H1 (cell line): ENCODE measurements at regions not wholly inside any gene's neighbourhood (a gene's known extent, or its start where the extent isn't known, plus 50 kb on each side); places are given as distances from the start of the nearest gene placed in this dataset.

Experiments used
- CTCF ChIA-PET: fragments of 300-600 bp; sonication (Branson Sonifier 250); formaldehyde crosslinking; loops from one replicate; lab custom pipeline; 2021; ENCODE audit not compliant: partially characterized antibody; lab: Charles Lee
- POLR2A ChIA-PET: fragments of 300-600 bp; sonication (Branson Sonifier 250); formaldehyde crosslinking; loops from one replicate; lab custom pipeline; 2021; ENCODE audit warnings: inconsistent platforms; ENCODE audit not compliant: partially characterized antibody; lab: Charles Lee
- DNase-seq, 2 experiments: peaks; one replicate each; pipeline versions ENCODE4 v3.0.0 to v3.0.0-alpha.2; 2010 to 2022; ENCODE audit warnings: low spot score in 2 of 2, low read depth in 1 of 2, mixed read lengths in 1 of 2
- FAIRE-seq: peaks from 2 replicates; lab custom pipeline; 2011; peaks lifted over from hg19 to GRCh38; lab: Jason Lieb, UNC
- H2AFZ ChIP-seq: 2 replicates; pipeline ENCODE4 v1.8.1; 2012; ENCODE audit warnings: low read length, inconsistent platforms
- H2AK5ac ChIP-seq: 2 replicates; pipeline ENCODE4 v1.6.1; 2013; ENCODE audit warnings: low read depth, low read length
- H2BK120ac ChIP-seq: replicated peaks from 2 replicates; pipeline ENCODE3; 2013; ENCODE audit warnings: low read depth, low read length, inconsistent platforms
- H2BK12ac ChIP-seq: 2 replicates; pipeline ENCODE4 v1.6.1; 2013; ENCODE audit warnings: low read depth, low read length
- H2BK15ac ChIP-seq: 2 replicates; pipeline ENCODE4 v1.6.1; 2013; ENCODE audit warnings: low read length
- H2BK20ac ChIP-seq: 2 replicates; pipeline ENCODE4 v1.6.1; 2013; ENCODE audit warnings: low read length
- H2BK5ac ChIP-seq: 2 replicates; pipeline ENCODE4 v1.6.1; 2013; ENCODE audit warnings: low read depth, low read length
- H3K14ac ChIP-seq: 2 replicates; pipeline ENCODE4 v1.6.1; 2013; ENCODE audit warnings: inconsistent platforms; ENCODE audit not compliant: insufficient read length
- H3K18ac ChIP-seq: 2 replicates; pipeline ENCODE4 v1.6.1; 2013; ENCODE audit warnings: low read length; ENCODE audit errors: extremely low read depth
- H3K23ac ChIP-seq: 2 replicates; pipeline ENCODE4 v1.6.1; 2013; ENCODE audit warnings: inconsistent platforms; ENCODE audit not compliant: insufficient read length
- H3K23me2 ChIP-seq: 2 replicates; pipeline ENCODE4 v1.6.1; 2013; ENCODE audit warnings: low read depth, low read length
- H3K27ac ChIP-seq: 2 replicates; pipeline ENCODE4 v1.6.1; 2011; ENCODE audit warnings: low read depth, low read length, inconsistent platforms
- H3K27me3 ChIP-seq, 4 experiments: replicated peaks in 1 of 4; 1 replicate in 1 of 4; 2 replicates in 3 of 4; pipeline versions ENCODE4 v1.6.1 to v1.8.1; 2011 to 2013; ENCODE audit warnings: low read length in 3 of 4, mild to moderate bottlenecking in 3 of 4, inconsistent platforms in 2 of 4, mixed read lengths in 2 of 4, moderate library complexity in 1 of 4; ENCODE audit not compliant: control insufficient read depth in 3 of 4, insufficient read depth in 3 of 4; ENCODE audit errors: extremely low read depth in 1 of 4
- H3K36me3 ChIP-seq, 4 experiments: 2 replicates each; pipeline versions ENCODE4 v1.6.1 to v1.8.1; 2011 to 2013; ENCODE audit warnings: mild to moderate bottlenecking in 4 of 4, low read length in 3 of 4, moderate library complexity in 2 of 4, control low read depth in 1 of 4, inconsistent platforms in 1 of 4; ENCODE audit not compliant: insufficient read depth in 4 of 4, control insufficient read depth in 2 of 4
- H3K4ac ChIP-seq: replicated peaks from 2 replicates; pipeline ENCODE3; 2013; ENCODE audit warnings: low read length, low read depth, mixed read lengths, inconsistent platforms; ENCODE audit not compliant: insufficient read length
- H3K4me1 ChIP-seq, 4 experiments: replicated peaks in 1 of 4; 1 replicate in 1 of 4; 2 replicates in 3 of 4; pipeline versions ENCODE4 v1.6.1 to v1.8.1; 2011 to 2013; ENCODE audit warnings: low read length in 3 of 4, inconsistent platforms in 2 of 4, mixed read lengths in 1 of 4; ENCODE audit not compliant: insufficient read depth in 4 of 4, control insufficient read depth in 3 of 4
- H3K4me2 ChIP-seq, 2 experiments: 2 replicates each; pipeline versions ENCODE4 v1.6.1 to v1.8.1; 2011 to 2013; ENCODE audit warnings: low read depth in 2 of 2, low read length in 2 of 2, control low read depth in 1 of 2, inconsistent platforms in 1 of 2, mild to moderate bottlenecking in 1 of 2; ENCODE audit not compliant: insufficient read depth in 1 of 2
- H3K4me3 ChIP-seq, 4 experiments: fragments of 200-600, 300-600 bp in 1 of 4; sonication (generic), shearing (Covaris generic), sonication (Bioruptor Twin) in 1 of 4; 2 replicates each; pipeline versions ENCODE4 v1.5.1 to v1.8.1; 2011 to 2016; ENCODE audit warnings: low read length in 4 of 4, low read depth in 3 of 4, control low read depth in 2 of 4, inconsistent platforms in 2 of 4, mild to moderate bottlenecking in 2 of 4, mixed read lengths in 1 of 4, moderate library complexity in 1 of 4; ENCODE audit not compliant: insufficient read depth in 2 of 4; ENCODE audit errors: extremely low read depth in 1 of 4
- H3K56ac ChIP-seq: replicated peaks from 2 replicates; pipeline ENCODE3; 2013; ENCODE audit warnings: low read depth, mild to moderate bottlenecking, mixed read lengths, low read length, inconsistent platforms; ENCODE audit not compliant: insufficient read length
- H3K79me1 ChIP-seq: 2 replicates; pipeline ENCODE4 v1.6.1; 2013; ENCODE audit warnings: low read depth, low read length, control low read depth
- H3K79me2 ChIP-seq, 2 experiments: 2 replicates each; pipeline versions ENCODE4 v1.6.1 to v1.8.1; 2012 to 2013; ENCODE audit warnings: low read length in 2 of 2, mild to moderate bottlenecking in 2 of 2, inconsistent platforms in 1 of 2; ENCODE audit not compliant: insufficient read depth in 2 of 2, control insufficient read depth in 1 of 2
- H3K9ac ChIP-seq, 4 experiments: replicated peaks in 1 of 4; 1 replicate in 1 of 4; 2 replicates in 3 of 4; pipeline versions ENCODE4 v1.6.1 to v1.8.1; 2011 to 2013; ENCODE audit warnings: low read depth in 3 of 4, low read length in 3 of 4, control low read depth in 2 of 4, mild to moderate bottlenecking in 2 of 4, moderate library complexity in 2 of 4, inconsistent platforms in 1 of 4; ENCODE audit errors: extremely low read depth in 1 of 4
- H3K9me3 ChIP-seq, 2 experiments: 2 replicates each; pipeline versions ENCODE4 v1.6.1 to v1.8.1; 2012 to 2013; ENCODE audit warnings: mild to moderate bottlenecking in 2 of 2, moderate library complexity in 2 of 2, control low read depth in 1 of 2, inconsistent platforms in 1 of 2, low read depth in 1 of 2, low read length in 1 of 2, mixed read lengths in 1 of 2; ENCODE audit not compliant: insufficient read depth in 2 of 2
- H4K20me1 ChIP-seq, 2 experiments: replicated peaks in 1 of 2; 2 replicates each; pipeline versions ENCODE3 to v1.8.1; 2011 to 2013; ENCODE audit warnings: inconsistent platforms in 2 of 2, low read length in 2 of 2, mild to moderate bottlenecking in 1 of 2; ENCODE audit not compliant: insufficient read depth in 2 of 2, control insufficient read depth in 1 of 2
- H4K5ac ChIP-seq: 2 replicates; pipeline ENCODE4 v1.6.1; 2013; ENCODE audit warnings: low read length, low read depth, mixed read lengths, inconsistent platforms; ENCODE audit not compliant: insufficient read length
- H4K8ac ChIP-seq: 2 replicates; pipeline ENCODE4 v1.8.0; 2013; ENCODE audit warnings: mild to moderate bottlenecking, moderate library complexity, low read length, inconsistent platforms; ENCODE audit not compliant: insufficient read depth; ENCODE audit errors: extremely low read depth
- H4K91ac ChIP-seq: replicated peaks from 2 replicates; pipeline ENCODE3; 2013; ENCODE audit warnings: low read length, mixed read lengths, inconsistent platforms; ENCODE audit not compliant: insufficient read length
- ASH2L ChIP-seq: fragments of 200-600, 300-600 bp; sonication (generic); IDR thresholded peaks from one replicate; pipeline ENCODE4 v1.7.1; 2017; ENCODE audit warnings: low read length
- BCL11A ChIP-seq, 2 experiments: IDR thresholded peaks; one replicate each; pipeline ENCODE4 v1.6.1; 2011; ENCODE audit warnings: low read depth in 2 of 2, low read length in 2 of 2, mild to moderate bottlenecking in 2 of 2
- CHD2 ChIP-seq: IDR thresholded peaks from 2 replicates; pipeline ENCODE4 v1.6.1; 2012; ENCODE audit warnings: low read length, improper control_type of control experiment
- CREB1 ChIP-seq: IDR thresholded peaks from 2 replicates; pipeline ENCODE4 v1.6.1; 2012; ENCODE audit warnings: inconsistent platforms
- EGR1 ChIP-seq: IDR thresholded peaks from 2 replicates; pipeline ENCODE4 v1.6.1; 2011; ENCODE audit warnings: low read depth, low read length, borderline replicate concordance
- GTF2F1 ChIP-seq: IDR thresholded peaks from 2 replicates; pipeline ENCODE4 v1.6.1; 2012; ENCODE audit warnings: low read depth, low read length, improper control_type of control experiment, borderline replicate concordance
- HDAC6 ChIP-seq: IDR thresholded peaks from one replicate; pipeline ENCODE4 v1.7.1; 2012; ENCODE audit warnings: low read depth, mild to moderate bottlenecking, inconsistent platforms, low read length, moderate library complexity
- JUND ChIP-seq: IDR thresholded peaks from 2 replicates; pipeline ENCODE4 v1.6.1; 2011; ENCODE audit warnings: mild to moderate bottlenecking, improper control_type of control experiment, low read length
- KDM1A ChIP-seq: fragments of 200-600, 300-600 bp; sonication (generic); IDR thresholded peaks from 2 replicates; pipeline ENCODE4 v1.7.1; 2016; ENCODE audit warnings: mild to moderate bottlenecking, low read length, borderline replicate concordance
- PHF8 ChIP-seq: fragments of 200-600 bp; sonication (generic); conservative IDR thresholded peaks from 2 replicates; pipeline ENCODE4 v1.7.1; 2012; ENCODE audit warnings: low read depth, mild to moderate bottlenecking, inconsistent platforms, low read length, moderate library complexity
- POLR2A ChIP-seq, 2 experiments: IDR thresholded peaks; 1 replicate in 1 of 2; 2 replicates in 1 of 2; pipeline ENCODE4 v1.6.1; 2011; ENCODE audit warnings: low read depth in 2 of 2, low read length in 2 of 2, mild to moderate bottlenecking in 2 of 2; ENCODE audit errors: control extremely low read depth in 1 of 2
- RBBP5 ChIP-seq: IDR thresholded peaks from 2 replicates; pipeline ENCODE4 v1.7.1; 2012; ENCODE audit warnings: low read depth, mild to moderate bottlenecking, inconsistent platforms, low read length, moderate library complexity, borderline replicate concordance
- RXRA ChIP-seq: IDR thresholded peaks from 2 replicates; pipeline ENCODE4 v1.6.1; 2011; ENCODE audit warnings: low read depth, mild to moderate bottlenecking, low read length, moderate library complexity; ENCODE audit not compliant: insufficient read depth
- SP1 ChIP-seq: IDR thresholded peaks from 2 replicates; pipeline ENCODE4 v1.6.1; 2011; ENCODE audit warnings: low read depth, low read length
- SP2 ChIP-seq: IDR thresholded peaks from 2 replicates; pipeline ENCODE4 v1.6.1; 2012; ENCODE audit warnings: mild to moderate bottlenecking, low read length, inconsistent platforms
- TBP ChIP-seq: IDR thresholded peaks from 2 replicates; pipeline ENCODE4 v1.6.1; 2011; ENCODE audit warnings: low read depth, low read length, improper control_type of control experiment
- TCF12 ChIP-seq: IDR thresholded peaks from 2 replicates; pipeline ENCODE4 v1.6.1; 2011; ENCODE audit warnings: low read depth, mild to moderate bottlenecking, low read length
- YY1 ChIP-seq: IDR thresholded peaks from 2 replicates; pipeline ENCODE4 v1.6.1; 2011; ENCODE audit warnings: low read depth, mild to moderate bottlenecking, low read length
- WGBS, 2 experiments: shearing (Covaris generic) in 1 of 2; methylation state at CpG; one replicate each; pipeline versions ENCODE4 v1.1.6 to v1.1.7; 2013 to 2015; ENCODE audit warnings: low lambda C conversion rate in 2 of 2, mixed read lengths in 2 of 2, inconsistent platforms in 1 of 2, low coverage in 1 of 2, missing lambda C conversion rate in 1 of 2; ENCODE audit not compliant: insufficient replicate concordance in 2 of 2, insufficient coverage in 1 of 2, insufficient read length in 1 of 2; ENCODE audit errors: extremely low coverage in 1 of 2, missing lambda C conversion rate in 1 of 2; 5-methylcytosine and 5-hydroxymethylcytosine counted together

- POLR2A ChIA-PET, result no interaction called here
- H2AFZ ChIP-seq, result 0 out of 2 replicates have a peak overlapping the region, but pooled peaks have one; percentile 29
- TF ChIP-seq PHF8, result no peak
- TF ChIP-seq HDAC6, result no peak
- TF ChIP-seq ASH2L, result no peak
- no peak for TF ChIP-seq CHD2
- no peak for TF ChIP-seq RXRA
- no peak for TF ChIP-seq POLR2A (IDR thresholded peaks at IDR 0.05; ENCODE audit: control extremely low read depth in 1 of 2, low read depth in 2 of 2, low read length in 2 of 2)
- TF ChIP-seq RBBP5, result no peak
- no peak for TF ChIP-seq CREB1
- TF ChIP-seq TBP, result no peak
- TF ChIP-seq GTF2F1, result no peak
- no peak for TF ChIP-seq SP2
- TF ChIP-seq TCF12, result no peak
- TF ChIP-seq KDM1A, result no peak
- no peak for TF ChIP-seq YY1
- TF ChIP-seq JUND, result no peak
- no peak for TF ChIP-seq EGR1
- TF ChIP-seq BCL11A (IDR thresholded peaks at IDR 0.05; ENCODE audit: low read depth in 2 of 2, low read length in 2 of 2), result no peak
- no peak for TF ChIP-seq SP1
Measured at GRCh38 chr5:118590806-118591205, 397.5 kb downstream of the DTWD2 start.

More at GRCh38 chr5:118590806-118591205, 397.5 kb downstream of the DTWD2 start:
- Histone ChIP-seq H3K79me2 (no peaks in the 10 kb centered on the region), H4K20me1 (no peaks in the 10 kb centered on the region), H3K4ac (no peak overlapping the region), H3K9me3 (no peaks in the 10 kb centered on the region), H4K91ac (no peak overlapping the region), H2BK5ac (no peak overlapping the region), H2BK120ac (no peak overlapping the region), H3K9ac (no peak overlapping the region), H3K56ac (no peak overlapping the region), H3K4me1 (no peaks in the 10 kb centered on the region), H2AK5ac (no peak overlapping the region), H3K4me2 (no peak overlapping the region), H3K23me2 (no peaks in the 10 kb centered on the region), H3K23ac (no peak overlapping the region), H3K27ac (no peak overlapping the region), H3K27me3 (no peaks in the 10 kb centered on the region), H2BK15ac (no peak overlapping the region), H3K14ac (no peak overlapping the region), H2BK20ac (no peak overlapping the region), H3K4me3 (no peak overlapping the region), H4K8ac (no peak overlapping the region), H3K18ac (no peak overlapping the region), H2BK12ac (no peak overlapping the region), H3K79me1 (no peaks in the 10 kb centered on the region), H4K5ac (no peak overlapping the region), H3K36me3 (no peaks in the 10 kb centered on the region)
- no peak for FAIRE-seq
- CTCF ChIA-PET, result interaction anchor here (0.6 to 1.5 kb wide), 3 partner anchors 10 to 771 kb away, joined by 3 read pairs; no protein-coding TSS in a partner anchor
- 98% methylated on average over 2 of the region's 2 CpGs; no CpG with 5 or more reads in 1 of the 2 experiments for WGBS, 2 experiments
- no peak for DNase-seq
